HepG2 (cell line): ENCODE measurements at regions not wholly inside any gene's neighbourhood (a gene's known extent, or its start where the extent isn't known, plus 50 kb on each side); places are given as distances from the start of the nearest gene placed in this dataset.

ENCODE experiments used
- ATAC-seq: fragments of 200-7000 bp; cut with Tn5 transposase; 3 replicates; pipeline ENCODE4 v1.9.1; 2020; ENCODE audit warnings: mild to moderate bottlenecking, moderate library complexity
- BruUV-seq: library from RNA; stranded (reverse); fragments of 400-500 nt; replicated peaks from 2 replicates; lab custom pipeline; 2021; lab: Mats Ljungman, UMichigan
- CTCF ChIA-PET: fragments of 300-600 bp; formaldehyde crosslinking; extraction: SDS; loops from one replicate; lab custom pipeline; 2021; ENCODE audit warnings: low total read pairs, inconsistent platforms, low intra/inter-chr PET ratio; lab: Yijun Ruan, JAX
- POLR2A ChIA-PET: fragments of 350-600 bp; sonication (Branson Sonifier 250); formaldehyde crosslinking; loops from one replicate; lab custom pipeline; 2020; ENCODE audit warnings: antibody characterized with exemption, inconsistent platforms; lab: Yijun Ruan, JAX
- DNase-seq: peaks from one replicate; pipeline ENCODE4 v3.0.0-alpha.2; 2015; ENCODE audit warnings: low spot score
- FAIRE-seq: peaks from 3 replicates; lab custom pipeline; 2011; peaks lifted over from hg19 to GRCh38; lab: Jason Lieb, UNC
- H2AFZ ChIP-seq: one replicate; pipeline ENCODE4 v1.6.1; 2011; ENCODE audit warnings: low read length, inconsistent platforms
- H3K27ac ChIP-seq: fragments of 300-600 bp; 3 replicates; pipeline ENCODE4 v1.8.0; 2011; ENCODE audit warnings: mixed run types, mild to moderate bottlenecking, mixed read lengths, low read length, inconsistent platforms; ENCODE audit not compliant: insufficient read depth; ENCODE audit errors: extremely low read length
- H3K27me3 ChIP-seq, 2 experiments: fragments of 200-600 bp in 1 of 2; 2 replicates in 1 of 2; 3 replicates in 1 of 2; pipeline versions ENCODE4 v1.6.0 to v1.8.0; 2011; ENCODE audit warnings: low read length in 2 of 2, mild to moderate bottlenecking in 2 of 2, moderate library complexity in 2 of 2, inconsistent platforms in 1 of 2; ENCODE audit not compliant: insufficient read depth in 2 of 2, control insufficient read depth in 1 of 2
- H3K36me3 ChIP-seq, 2 experiments: fragments of 200-600 bp in 1 of 2; replicated peaks in 1 of 2; 2 replicates in 1 of 2; 3 replicates in 1 of 2; pipeline versions ENCODE4 v1.5.1 to v1.8.0; 2011; ENCODE audit warnings: low read length in 2 of 2, inconsistent platforms in 1 of 2; ENCODE audit not compliant: insufficient read depth in 2 of 2, control insufficient read depth in 1 of 2
- H3K4me1 ChIP-seq: 2 replicates; pipeline ENCODE4 v1.5.1; 2012; ENCODE audit warnings: low read length, inconsistent platforms; ENCODE audit not compliant: insufficient read depth
- H3K4me2 ChIP-seq: 2 replicates; pipeline ENCODE4 v1.6.0; 2011; ENCODE audit warnings: low read depth, low read length, inconsistent platforms
- H3K4me3 ChIP-seq, 3 experiments: fragments of 200-600 bp in 1 of 3; sonication (generic), shearing (Covaris generic) in 1 of 3; replicated peaks in 1 of 3; 2 replicates each; pipeline ENCODE4 v1.5.1; 2011 to 2016; ENCODE audit warnings: low read length in 3 of 3, inconsistent platforms in 2 of 3, low read depth in 2 of 3, mild to moderate bottlenecking in 2 of 3, control low read depth in 1 of 3, mixed read lengths in 1 of 3; ENCODE audit not compliant: insufficient read depth in 1 of 3
- H3K79me2 ChIP-seq: one replicate; pipeline ENCODE4 v1.6.1; 2011; ENCODE audit warnings: low read length, inconsistent platforms; ENCODE audit not compliant: insufficient read depth
- H3K9ac ChIP-seq: 2 replicates; pipeline ENCODE4 v1.6.0; 2011; ENCODE audit warnings: mild to moderate bottlenecking, low read depth, low read length, inconsistent platforms; ENCODE audit not compliant: insufficient read depth
- H3K9me3 ChIP-seq: 2 replicates; pipeline ENCODE4 v1.5.1; 2012; ENCODE audit warnings: mild to moderate bottlenecking, low read length
- H4K20me1 ChIP-seq: 2 replicates; pipeline ENCODE4 v1.6.0; 2011; ENCODE audit warnings: inconsistent platforms, mild to moderate bottlenecking, low read length, moderate library complexity; ENCODE audit not compliant: insufficient read depth
- ATAD3A ChIP-seq: sonication (generic); formaldehyde crosslinking; IDR thresholded peaks from 2 replicates; pipeline ENCODE4 v1.4.0; 2020; ENCODE audit warnings: missing genetic modification reagents
- CEBPG ChIP-seq: IDR thresholded peaks from 2 replicates; pipeline ENCODE4 v1.6.1; 2016
- EHMT2 ChIP-seq: fragments of 200-600 bp; sonication (generic); IDR thresholded peaks from 2 replicates; pipeline ENCODE4 v1.7.0; 2017; ENCODE audit warnings: antibody characterized with exemption, low read depth, low read length, borderline replicate concordance
- EP300 ChIP-seq, 3 experiments: sonication (generic) in 1 of 3; formaldehyde crosslinking in 1 of 3; IDR thresholded peaks; 2 replicates each; pipeline versions ENCODE4 v1.5.1 to v1.6.1; 2011 to 2020; ENCODE audit warnings: low read depth in 2 of 3, low read length in 2 of 3, borderline replicate concordance in 1 of 3, improper control_type of control experiment in 1 of 3, mild to moderate bottlenecking in 1 of 3, missing genetic modification reagents in 1 of 3, moderate library complexity in 1 of 3
- REL ChIP-seq: sonication (generic); formaldehyde crosslinking; conservative IDR thresholded peaks from 2 replicates; pipeline ENCODE4 v1.8.0; 2022; ENCODE audit warnings: mild to moderate bottlenecking, missing genetic modification reagents, moderate library complexity
- SALL2 ChIP-seq: sonication (generic); formaldehyde crosslinking; IDR thresholded peaks from 2 replicates; pipeline ENCODE4 v1.8.1; 2023; ENCODE audit warnings: mild to moderate bottlenecking, missing genetic modification reagents, inconsistent platforms
- SP1 ChIP-seq, 2 experiments: fragments of 450-650 bp in 1 of 2; sonication (generic) in 1 of 2; formaldehyde crosslinking in 1 of 2; IDR thresholded peaks; 2 replicates each; pipeline versions ENCODE4 v1.4.0 to v1.6.1; 2016 to 2020; ENCODE audit warnings: missing genetic modification reagents in 1 of 2
- SP2 ChIP-seq: sonication (generic); formaldehyde crosslinking; IDR thresholded peaks from 2 replicates; pipeline ENCODE4 v1.5.1; 2020; ENCODE audit warnings: mild to moderate bottlenecking, missing genetic modification reagents
- ZNF292 ChIP-seq: sonication (generic); formaldehyde crosslinking; IDR thresholded peaks from 2 replicates; pipeline ENCODE4 v1.8.1; 2022; ENCODE audit warnings: mild to moderate bottlenecking, low read depth, missing genetic modification reagents, borderline replicate concordance
- ZNF329 ChIP-seq: sonication (generic); formaldehyde crosslinking; IDR thresholded peaks from 2 replicates; pipeline ENCODE4 v1.9.0; 2021; ENCODE audit warnings: low read depth, mild to moderate bottlenecking, missing genetic modification reagents
- ZNF564 ChIP-seq: sonication (generic); formaldehyde crosslinking; IDR thresholded peaks from 2 replicates; pipeline ENCODE4 v1.8.1; 2023; ENCODE audit warnings: mild to moderate bottlenecking, missing genetic modification reagents
- WGBS: methylation state at CpG from one replicate; pipeline ENCODE4 v1.1.6; 2017; ENCODE audit warnings: low lambda C conversion rate; 5-methylcytosine and 5-hydroxymethylcytosine counted together
- in situ Hi-C: cut with HindIII; loops from 2 replicates; pipeline ENCODE4 v1.10.0; 2017; ENCODE audit warnings: low pct_unique_long_range_greater_than_20kb; ENCODE audit not compliant: extremely low pct_ligation_motif_present
- intact Hi-C: fragments of 100-400 bp; cut with micrococcal nuclease; formaldehyde crosslinking; loops from one replicate; pipeline ENCODE4 v1.10.0; 2022; ENCODE audit not compliant: unreplicated experiment
- TF ChIP-seq, protein P1 (sequence below): sonication (generic); formaldehyde crosslinking; IDR thresholded peaks from 2 replicates; pipeline ENCODE4 v1.8.1; 2022; ENCODE audit warnings: low read depth, mild to moderate bottlenecking, missing genetic modification reagents
- TF ChIP-seq, protein P2 (sequence below): sonication (generic); formaldehyde crosslinking; IDR thresholded peaks from 2 replicates; pipeline ENCODE4 v1.4.0; 2020; ENCODE audit warnings: low read depth, mild to moderate bottlenecking, missing genetic modification reagents
- TF ChIP-seq, protein P3 (sequence below): sonication (generic); formaldehyde crosslinking; IDR thresholded peaks from 2 replicates; pipeline ENCODE4 v1.5.1; 2020; ENCODE audit warnings: mild to moderate bottlenecking, missing genetic modification reagents, borderline replicate concordance
- TF ChIP-seq, protein P4 (sequence below): sonication (generic); formaldehyde crosslinking; IDR thresholded peaks from 2 replicates; pipeline ENCODE4 v1.4.0; 2020; ENCODE audit warnings: mild to moderate bottlenecking, missing genetic modification reagents

DNA sequence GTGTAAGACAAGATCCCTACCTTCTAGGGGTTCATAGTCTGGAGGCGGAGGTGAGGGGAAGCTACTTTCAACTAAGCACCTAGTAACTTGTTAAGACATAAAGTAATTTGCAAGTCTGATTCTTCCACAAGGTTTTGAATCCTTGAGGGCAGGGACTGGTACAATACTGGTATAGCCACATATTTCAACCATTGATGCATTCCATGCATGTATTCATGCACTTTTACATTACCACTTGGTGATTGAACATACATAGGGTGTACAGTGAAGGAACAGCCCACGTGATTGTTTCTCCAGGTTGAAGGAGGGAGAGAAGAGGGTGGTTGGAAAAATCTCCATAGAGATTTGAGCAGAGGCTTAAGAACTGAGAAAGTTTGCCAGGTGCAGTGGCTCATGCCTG lies 62.0 kb upstream of the PAX6 start:
- POLR2A ChIA-PET: no interaction called here
- Histone ChIP-seq H3K27me3 (0 out of 5 replicates have a peak, but pooled peaks cover 1 to 27% of the 10 kb centered on the region in 2 experiments), H3K4me2 (no peak overlapping the region), H3K79me2 (no peaks in the 10 kb centered on the region), H3K9me3 (no peaks in the 10 kb centered on the region), H3K9ac (no peak overlapping the region), H3K4me3 (no peak overlapping the region), H3K36me3 (no peaks in the 10 kb centered on the region), H2AFZ (no peak overlapping the region), H4K20me1 (no peaks in the 10 kb centered on the region), H3K27ac (no peak overlapping the region), H3K4me1 (peaks cover 4% of the 10 kb centered on the region; the same call in 1 of the 2 replicates)
- 0% methylated on average over 2 of the region's 2 CpGs for WGBS
- no TSS peak for BruUV-seq
- CTCF ChIA-PET: interaction anchor here (3.4 kb wide), 1 partner anchor 476 kb away, joined by 26 read pairs; no protein-coding TSS in a partner anchor
- FAIRE-seq (no peak), ATAC-seq (no peak), DNase-seq (no peak)
- in situ Hi-C loops (loop anchor here (5.0 to 10.0 kb wide), 4 partner anchors 228 to 628 kb away; no protein-coding TSS in a partner anchor), intact Hi-C loops (loop anchor here (5.0 kb wide), 1 partner anchor 61 kb away; the partner anchor contains the start of gene PAX6)
- no peak for TF ChIP-seq SP2 (CRISPR knock-in tag)
- TF ChIP-seq, protein P1, sequence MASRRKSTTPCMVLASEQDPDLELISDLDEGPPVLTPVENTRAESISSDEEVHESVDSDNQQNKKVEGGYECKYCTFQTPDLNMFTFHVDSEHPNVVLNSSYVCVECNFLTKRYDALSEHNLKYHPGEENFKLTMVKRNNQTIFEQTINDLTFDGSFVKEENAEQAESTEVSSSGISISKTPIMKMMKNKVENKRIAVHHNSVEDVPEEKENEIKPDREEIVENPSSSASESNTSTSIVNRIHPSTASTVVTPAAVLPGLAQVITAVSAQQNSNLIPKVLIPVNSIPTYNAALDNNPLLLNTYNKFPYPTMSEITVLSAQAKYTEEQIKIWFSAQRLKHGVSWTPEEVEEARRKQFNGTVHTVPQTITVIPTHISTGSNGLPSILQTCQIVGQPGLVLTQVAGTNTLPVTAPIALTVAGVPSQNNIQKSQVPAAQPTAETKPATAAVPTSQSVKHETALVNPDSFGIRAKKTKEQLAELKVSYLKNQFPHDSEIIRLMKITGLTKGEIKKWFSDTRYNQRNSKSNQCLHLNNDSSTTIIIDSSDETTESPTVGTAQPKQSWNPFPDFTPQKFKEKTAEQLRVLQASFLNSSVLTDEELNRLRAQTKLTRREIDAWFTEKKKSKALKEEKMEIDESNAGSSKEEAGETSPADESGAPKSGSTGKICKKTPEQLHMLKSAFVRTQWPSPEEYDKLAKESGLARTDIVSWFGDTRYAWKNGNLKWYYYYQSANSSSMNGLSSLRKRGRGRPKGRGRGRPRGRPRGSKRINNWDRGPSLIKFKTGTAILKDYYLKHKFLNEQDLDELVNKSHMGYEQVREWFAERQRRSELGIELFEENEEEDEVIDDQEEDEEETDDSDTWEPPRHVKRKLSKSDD (CRISPR knock-in tag): no peak
- TF ChIP-seq ZNF564 (CRISPR knock-in tag): no peak
- no peak for TF ChIP-seq ZNF292
- TF ChIP-seq CEBPG (CRISPR knock-in tag): no peak
- no peak for TF ChIP-seq SP1 (IDR thresholded peaks at IDR 0.05)
- no peak for TF ChIP-seq SP1 (CRISPR knock-in tag; IDR thresholded peaks at IDR 0.05)
- TF ChIP-seq, protein P2, sequence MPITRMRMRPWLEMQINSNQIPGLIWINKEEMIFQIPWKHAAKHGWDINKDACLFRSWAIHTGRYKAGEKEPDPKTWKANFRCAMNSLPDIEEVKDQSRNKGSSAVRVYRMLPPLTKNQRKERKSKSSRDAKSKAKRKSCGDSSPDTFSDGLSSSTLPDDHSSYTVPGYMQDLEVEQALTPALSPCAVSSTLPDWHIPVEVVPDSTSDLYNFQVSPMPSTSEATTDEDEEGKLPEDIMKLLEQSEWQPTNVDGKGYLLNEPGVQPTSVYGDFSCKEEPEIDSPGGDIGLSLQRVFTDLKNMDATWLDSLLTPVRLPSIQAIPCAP (CRISPR knock-in tag): no peak
- no peak for TF ChIP-seq ATAD3A (CRISPR knock-in tag)
- TF ChIP-seq, protein P3, sequence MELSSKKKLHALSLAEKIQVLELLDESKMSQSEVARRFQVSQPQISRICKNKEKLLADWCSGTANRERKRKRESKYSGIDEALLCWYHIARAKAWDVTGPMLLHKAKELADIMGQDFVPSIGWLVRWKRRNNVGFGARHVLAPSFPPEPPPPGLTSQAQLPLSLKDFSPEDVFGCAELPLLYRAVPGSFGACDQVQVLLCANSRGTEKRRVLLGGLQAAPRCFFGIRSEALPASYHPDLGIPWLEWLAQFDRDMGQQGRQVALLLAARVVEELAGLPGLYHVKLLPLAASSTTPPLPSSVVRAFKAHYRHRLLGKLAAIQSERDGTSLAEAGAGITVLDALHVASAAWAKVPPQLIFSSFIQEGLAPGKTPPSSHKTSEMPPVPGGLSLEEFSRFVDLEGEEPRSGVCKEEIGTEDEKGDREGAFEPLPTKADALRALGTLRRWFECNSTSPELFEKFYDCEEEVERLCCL (CRISPR knock-in tag): no peak
- TF ChIP-seq, protein P4, sequence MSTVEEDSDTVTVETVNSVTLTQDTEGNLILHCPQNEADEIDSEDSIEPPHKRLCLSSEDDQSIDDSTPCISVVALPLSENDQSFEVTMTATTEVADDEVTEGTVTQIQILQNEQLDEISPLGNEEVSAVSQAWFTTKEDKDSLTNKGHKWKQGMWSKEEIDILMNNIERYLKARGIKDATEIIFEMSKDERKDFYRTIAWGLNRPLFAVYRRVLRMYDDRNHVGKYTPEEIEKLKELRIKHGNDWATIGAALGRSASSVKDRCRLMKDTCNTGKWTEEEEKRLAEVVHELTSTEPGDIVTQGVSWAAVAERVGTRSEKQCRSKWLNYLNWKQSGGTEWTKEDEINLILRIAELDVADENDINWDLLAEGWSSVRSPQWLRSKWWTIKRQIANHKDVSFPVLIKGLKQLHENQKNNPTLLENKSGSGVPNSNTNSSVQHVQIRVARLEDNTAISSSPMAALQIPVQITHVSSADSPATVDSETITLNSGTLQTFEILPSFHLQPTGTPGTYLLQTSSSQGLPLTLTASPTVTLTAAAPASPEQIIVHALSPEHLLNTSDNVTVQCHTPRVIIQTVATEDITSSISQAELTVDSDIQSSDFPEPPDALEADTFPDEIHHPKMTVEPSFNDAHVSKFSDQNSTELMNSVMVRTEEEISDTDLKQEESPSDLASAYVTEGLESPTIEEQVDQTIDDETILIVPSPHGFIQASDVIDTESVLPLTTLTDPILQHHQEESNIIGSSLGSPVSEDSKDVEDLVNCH (CRISPR knock-in tag): no peak
- TF ChIP-seq REL: no peak
- no peak for TF ChIP-seq EP300 (IDR thresholded peaks at IDR 0.05; ENCODE audit: low read depth in 2 of 2, low read length in 2 of 2)
- no peak for TF ChIP-seq EP300 (CRISPR knock-in tag; IDR thresholded peaks at IDR 0.05; ENCODE audit: borderline replicate concordance)
- no peak for TF ChIP-seq ZNF329 (CRISPR knock-in tag)
- TF ChIP-seq EHMT2: no peak
- TF ChIP-seq SALL2 (CRISPR knock-in tag): no peak
